IPS-15b (cell line): ENCODE measurements at regions not wholly inside any gene's neighbourhood (a gene's known extent, or its start where the extent isn't known, plus 50 kb on each side); places are given as distances from the start of the nearest gene placed in this dataset.

Experiments used
- H3K27me3 ChIP-seq: one replicate; pipeline ENCODE4 v1.6.1; 2013; ENCODE audit warnings: low read length; ENCODE audit not compliant: control insufficient read depth, insufficient read depth
- H3K36me3 ChIP-seq: one replicate; pipeline ENCODE4 v1.6.1; 2013; ENCODE audit warnings: low read length; ENCODE audit not compliant: control insufficient read depth, insufficient read depth
- H3K4me1 ChIP-seq: one replicate; pipeline ENCODE4 v1.6.1; 2013; ENCODE audit warnings: mild to moderate bottlenecking, low read length; ENCODE audit not compliant: control insufficient read depth, insufficient read depth
- H3K4me3 ChIP-seq: one replicate; pipeline ENCODE4 v1.5.1; 2013; ENCODE audit warnings: low read depth, low read length
- H3K9ac ChIP-seq: one replicate; pipeline ENCODE4 v1.6.1; 2013; ENCODE audit warnings: low read depth, mild to moderate bottlenecking, low read length
- H3K9me3 ChIP-seq: one replicate; pipeline ENCODE4 v1.6.1; 2013; ENCODE audit warnings: mild to moderate bottlenecking, low read length; ENCODE audit not compliant: control insufficient read depth, insufficient read depth

DNA sequence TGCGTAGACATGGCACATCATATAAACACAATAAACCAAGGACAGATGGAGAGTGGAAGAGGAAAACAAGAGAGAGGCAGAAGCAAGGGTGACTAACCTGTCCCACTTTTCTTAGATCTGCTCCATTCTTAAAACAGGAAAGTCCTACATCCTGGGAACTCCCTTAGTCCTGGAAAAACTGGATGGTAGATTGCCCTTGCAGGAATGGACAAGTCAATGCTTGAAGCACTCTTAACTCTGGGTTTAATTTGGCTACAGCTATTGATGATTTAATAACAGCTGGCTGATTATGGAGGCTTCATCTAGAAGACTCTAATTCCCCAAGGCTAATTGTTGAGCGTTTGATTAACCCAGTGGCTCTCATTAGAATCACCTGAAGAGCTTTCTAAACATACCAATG lies 258.8 kb downstream of the MIAT start:
- Histone ChIP-seq H3K36me3 (no peaks in the 10 kb centered on the region), H3K4me3 (no peak overlapping the region), H3K9ac (no peak overlapping the region), H3K27me3 (peaks cover 15% of the 10 kb centered on the region), H3K9me3 (no peaks in the 10 kb centered on the region), H3K4me1 (peaks cover 5% of the 10 kb centered on the region)

DNA sequence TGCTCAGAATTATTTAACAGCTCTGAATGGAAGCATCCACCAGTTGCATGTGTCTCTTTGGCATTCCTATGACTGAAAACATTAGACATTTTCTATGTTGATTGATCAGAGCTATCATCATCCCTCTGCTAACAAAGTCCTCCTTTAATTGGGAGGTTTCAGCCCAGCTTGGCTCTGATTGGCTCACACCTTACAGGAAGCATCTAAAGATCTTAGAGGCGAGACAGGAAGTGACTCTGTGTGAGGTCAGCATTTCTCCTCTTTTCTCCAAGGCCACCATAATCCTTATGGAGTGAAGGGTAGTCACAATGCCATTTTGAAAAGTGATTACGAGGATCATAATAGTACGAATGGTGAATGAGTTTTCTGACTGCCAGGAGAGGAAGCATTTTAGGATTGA lies 260.8 kb downstream of the MIAT start:
- H3K27me3 ChIP-seq: peaks cover 2% of the 10 kb centered on the region
- H3K9me3 ChIP-seq: no peaks in the 10 kb centered on the region
- H3K4me3 ChIP-seq: no peak overlapping the region
- peaks cover 7% of the 10 kb centered on the region for H3K4me1 ChIP-seq
- no peaks in the 10 kb centered on the region for H3K36me3 ChIP-seq
- no peak overlapping the region for H3K9ac ChIP-seq

DNA sequence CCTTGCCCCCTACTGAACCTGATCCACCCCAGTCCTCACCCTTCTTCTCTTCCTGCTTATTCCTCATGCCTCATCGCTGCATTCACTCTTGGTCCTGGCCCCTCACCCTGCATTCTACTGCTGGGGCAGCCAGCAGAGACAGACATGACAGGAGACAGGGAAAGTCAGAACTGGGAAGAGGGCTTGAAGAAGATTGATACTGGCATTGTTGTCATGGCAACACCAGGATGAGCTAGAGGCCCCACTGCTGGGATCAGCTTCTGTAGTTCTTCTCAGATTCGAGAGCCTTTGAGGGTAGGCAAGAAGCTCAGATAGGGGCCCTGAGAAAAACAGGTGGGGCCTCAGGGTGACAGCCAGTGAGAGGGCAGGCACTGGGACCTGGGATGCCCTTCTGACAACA lies 264.3 kb downstream of the MIAT start:
- Histone ChIP-seq H3K4me1 (peaks cover 10% of the 10 kb centered on the region), H3K27me3 (no peaks in the 10 kb centered on the region), H3K9me3 (no peaks in the 10 kb centered on the region), H3K9ac (no peak overlapping the region), H3K4me3 (no peak overlapping the region), H3K36me3 (no peaks in the 10 kb centered on the region)

DNA sequence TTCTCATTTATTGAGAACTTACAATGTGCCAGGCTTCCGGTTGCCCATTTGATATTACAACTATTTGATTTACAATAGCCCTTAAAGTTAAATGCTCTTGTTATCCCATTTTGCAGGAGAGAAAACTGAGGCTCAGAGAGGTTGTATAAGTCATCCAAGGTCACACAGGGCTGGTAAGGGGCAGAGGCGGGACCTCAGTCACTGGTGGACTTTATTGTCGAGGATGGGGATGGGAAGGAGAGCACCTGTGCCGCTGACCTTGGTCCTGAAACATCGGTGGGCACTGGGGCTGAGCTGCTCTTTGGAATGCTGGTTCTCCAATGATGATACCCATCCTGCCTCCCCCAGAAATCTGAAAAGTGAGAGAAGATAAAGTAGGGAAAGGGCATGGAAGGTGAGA lies 265.4 kb downstream of the MIAT start:
- no peaks in the 10 kb centered on the region for H3K27me3 ChIP-seq
- no peak overlapping the region for H3K4me3 ChIP-seq
- H3K9me3 ChIP-seq: no peaks in the 10 kb centered on the region
- H3K4me1 ChIP-seq: peaks cover 10% of the 10 kb centered on the region
- no peak overlapping the region for H3K9ac ChIP-seq
- H3K36me3 ChIP-seq: no peaks in the 10 kb centered on the region

DNA sequence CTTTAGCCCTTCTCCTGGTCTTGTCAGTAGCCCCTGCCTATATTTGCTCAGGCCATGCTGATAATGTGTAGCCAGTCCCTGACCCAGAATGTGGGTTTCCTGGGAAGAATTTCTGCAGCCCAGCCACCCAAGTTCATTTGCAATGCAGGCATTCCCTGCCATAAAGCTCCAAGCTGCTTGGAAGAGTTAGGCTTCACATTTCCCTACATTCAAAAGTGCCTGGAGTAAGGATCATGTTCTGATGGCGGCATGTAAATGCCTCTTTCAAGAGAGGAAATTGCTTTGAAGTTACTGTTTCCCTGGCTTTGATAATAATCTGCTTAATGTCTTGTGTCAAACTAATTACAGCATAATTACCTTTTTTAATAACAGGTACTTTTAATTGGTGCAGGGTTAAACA lies 266.1 kb downstream of the MIAT start:
- H3K9me3 ChIP-seq: no peaks in the 10 kb centered on the region
- H3K36me3 ChIP-seq: no peaks in the 10 kb centered on the region
- no peaks in the 10 kb centered on the region for H3K27me3 ChIP-seq
- H3K9ac ChIP-seq: no peak overlapping the region
- H3K4me3 ChIP-seq: no peak overlapping the region
- H3K4me1 ChIP-seq: peaks cover 10% of the 10 kb centered on the region

DNA sequence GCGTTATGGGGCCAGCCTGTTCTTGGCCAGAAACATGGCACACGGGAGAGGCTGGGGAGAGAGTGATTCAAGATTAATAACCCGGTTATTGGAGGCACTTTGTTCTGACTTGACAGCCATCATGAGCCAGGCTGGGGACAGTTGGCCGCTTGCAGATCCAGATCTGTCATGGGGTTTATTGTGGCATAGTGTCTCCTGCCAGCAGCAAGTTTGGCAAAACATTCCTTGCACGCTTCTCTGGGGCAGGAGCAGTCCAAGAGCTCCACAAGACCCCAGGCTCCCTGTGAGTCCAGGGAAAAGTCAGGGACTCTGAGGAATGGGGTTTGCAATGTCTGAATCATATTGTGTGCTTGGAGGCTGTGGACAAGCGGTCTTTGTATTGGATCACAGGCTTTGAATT lies 270.4 kb downstream of the MIAT start:
- no peaks in the 10 kb centered on the region for H3K27me3 ChIP-seq
- H3K4me3 ChIP-seq: no peak overlapping the region
- H3K9me3 ChIP-seq: no peaks in the 10 kb centered on the region
- H3K9ac ChIP-seq: no peak overlapping the region
- no peaks in the 10 kb centered on the region for H3K36me3 ChIP-seq
- peaks cover 10% of the 10 kb centered on the region for H3K4me1 ChIP-seq

DNA sequence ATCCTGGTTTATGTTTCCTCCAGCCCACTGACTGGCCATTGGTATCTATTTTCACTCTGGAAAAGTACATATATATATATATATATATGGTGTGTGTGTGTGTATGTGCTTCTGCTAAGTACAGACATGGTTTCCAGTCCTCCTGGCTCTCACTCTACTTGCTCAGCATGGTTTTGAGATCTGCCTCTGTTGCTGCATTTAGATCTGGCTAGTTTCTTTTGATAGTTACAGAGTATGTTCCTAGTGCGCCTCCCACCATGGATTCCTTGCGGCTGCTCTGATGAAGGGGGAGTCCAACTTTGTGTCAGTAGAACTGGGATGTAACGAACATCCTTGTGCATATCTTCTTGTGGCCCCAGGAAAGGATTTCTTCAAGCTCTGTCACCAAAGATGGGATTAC lies 274.1 kb downstream of the MIAT start:
- Histone ChIP-seq H3K27me3 (no peaks in the 10 kb centered on the region), H3K9me3 (no peaks in the 10 kb centered on the region), H3K36me3 (no peaks in the 10 kb centered on the region), H3K9ac (no peak overlapping the region), H3K4me3 (no peak overlapping the region), H3K4me1 (no peaks in the 10 kb centered on the region)

DNA sequence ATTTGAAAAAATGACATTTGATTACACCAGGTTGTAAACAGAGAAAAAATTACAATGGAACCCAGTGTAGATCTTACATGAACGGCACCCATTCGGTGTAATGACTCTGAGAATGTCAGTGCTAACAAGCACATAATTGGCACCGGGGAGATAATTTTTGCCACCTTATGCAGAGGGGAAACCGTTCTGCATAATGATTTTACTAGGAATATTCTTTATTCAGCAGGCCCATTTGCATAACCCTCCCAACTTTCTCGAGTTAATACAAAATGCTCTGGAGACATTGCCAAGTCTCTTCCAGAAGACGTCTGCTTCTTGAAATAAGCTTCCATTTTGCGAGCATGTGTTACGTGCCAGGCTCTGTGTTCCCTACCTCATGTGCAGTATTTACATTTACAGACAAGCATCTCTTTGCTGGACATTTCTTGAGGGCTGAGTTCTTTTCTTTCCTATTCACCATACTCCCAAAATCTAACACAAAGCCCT lies 275.8 kb downstream of the MIAT start:
- Histone ChIP-seq H3K4me1 (no peaks in the 10 kb centered on the region), H3K27me3 (no peaks in the 10 kb centered on the region), H3K36me3 (no peaks in the 10 kb centered on the region), H3K9ac (no peak overlapping the region), H3K4me3 (no peak overlapping the region), H3K9me3 (no peaks in the 10 kb centered on the region)

DNA sequence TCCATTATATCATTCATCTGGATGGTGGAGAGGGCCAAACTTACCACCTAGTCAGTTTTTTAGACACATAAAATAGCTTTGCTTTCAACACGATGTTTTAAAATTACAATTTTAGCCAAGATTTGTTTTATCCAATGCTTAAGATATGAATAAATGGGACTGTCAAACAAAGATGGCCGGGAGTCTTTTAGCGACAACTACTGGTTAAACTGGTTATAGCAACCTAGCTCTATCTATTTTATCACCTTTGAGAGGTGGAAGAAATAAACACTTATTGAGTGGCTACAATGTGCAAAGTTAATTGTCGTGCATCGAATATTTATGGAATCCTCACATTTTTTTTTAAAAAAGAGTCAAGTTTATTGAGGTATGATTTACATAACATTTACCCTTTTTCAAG lies 279.8 kb downstream of the MIAT start:
- Histone ChIP-seq H3K27me3 (no peaks in the 10 kb centered on the region), H3K4me1 (peaks cover 4% of the 10 kb centered on the region), H3K4me3 (no peak overlapping the region), H3K9me3 (no peaks in the 10 kb centered on the region), H3K9ac (no peak overlapping the region), H3K36me3 (no peaks in the 10 kb centered on the region)

DNA sequence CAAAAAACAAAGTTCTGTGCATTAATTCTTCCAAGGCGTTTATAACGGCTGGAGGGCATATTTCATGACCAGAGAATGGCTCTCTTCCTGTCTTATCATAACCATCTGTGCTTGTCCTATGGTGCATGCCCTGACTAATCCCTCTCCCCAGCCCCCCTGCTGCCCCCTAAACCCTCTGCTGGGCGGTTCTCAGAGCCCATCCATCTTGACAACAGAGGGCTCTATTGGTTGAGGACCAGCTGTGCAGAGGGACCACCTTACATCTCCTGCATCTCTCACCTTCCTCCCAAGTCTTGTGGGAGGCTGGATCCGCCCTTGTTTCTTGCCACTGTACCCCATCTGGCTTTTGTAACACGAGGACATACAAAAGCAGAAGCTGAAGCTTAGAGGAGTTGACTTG lies 282.1 kb downstream of the MIAT start:
- Histone ChIP-seq H3K4me3 (no peak overlapping the region), H3K27me3 (no peaks in the 10 kb centered on the region), H3K36me3 (no peaks in the 10 kb centered on the region), H3K9ac (no peak overlapping the region), H3K4me1 (peaks cover 13% of the 10 kb centered on the region), H3K9me3 (no peaks in the 10 kb centered on the region)

DNA sequence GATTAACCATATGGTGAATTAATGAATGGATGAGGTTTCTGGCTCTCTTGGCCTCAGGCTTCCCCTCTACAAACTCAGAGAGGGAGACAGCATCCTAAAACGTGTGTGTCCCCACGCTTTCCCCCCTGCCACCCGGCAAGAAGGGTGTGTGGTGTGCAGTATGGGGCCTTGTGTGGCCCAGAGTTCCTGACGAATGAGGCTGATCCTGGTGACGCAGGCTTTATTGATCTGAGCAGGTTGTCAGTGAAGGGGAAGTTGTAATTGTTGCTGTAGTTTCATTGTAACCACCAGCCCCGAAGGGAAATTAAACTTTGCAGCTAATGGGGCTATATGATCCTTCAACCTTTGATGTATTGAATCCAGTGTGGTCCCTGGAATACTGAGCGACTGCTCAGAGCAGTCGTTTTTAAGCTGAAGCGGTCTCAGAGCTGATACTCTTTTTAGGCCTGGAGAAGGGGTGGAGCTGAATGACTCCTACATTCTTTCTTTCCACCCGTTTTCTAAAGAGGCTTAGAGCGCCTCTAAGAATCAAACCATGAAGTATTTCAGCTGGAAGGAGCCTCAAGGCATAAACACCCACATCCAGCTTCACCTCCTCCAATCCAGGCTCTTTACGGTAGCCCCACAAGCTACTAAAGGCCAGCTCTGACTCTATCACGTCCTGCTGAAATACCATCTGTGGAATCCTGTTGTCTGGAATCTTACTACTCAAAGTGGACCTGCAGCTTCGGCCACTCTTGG lies 284.7 kb downstream of the MIAT start:
- Histone ChIP-seq H3K4me1 (peaks cover 13% of the 10 kb centered on the region), H3K9ac (no peak overlapping the region), H3K9me3 (no peaks in the 10 kb centered on the region), H3K4me3 (no peak overlapping the region), H3K27me3 (peaks cover 3% of the 10 kb centered on the region), H3K36me3 (no peaks in the 10 kb centered on the region)

DNA sequence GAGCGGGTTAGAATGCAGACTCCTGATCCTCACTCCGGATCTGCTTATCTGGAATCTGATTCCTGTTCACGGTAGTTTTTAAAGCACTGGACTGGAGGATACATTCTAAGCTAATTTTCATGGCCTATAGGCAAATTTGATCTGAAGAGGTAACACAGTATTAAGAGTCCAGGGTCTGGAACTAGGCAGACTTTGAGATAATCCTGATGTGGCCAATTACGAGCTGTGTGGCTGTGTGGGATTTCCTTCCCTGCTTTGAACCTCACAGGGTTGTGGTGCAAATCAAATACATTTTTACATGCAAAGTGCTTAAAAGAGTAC lies 285.2 kb downstream of the MIAT start:
- no peak overlapping the region for H3K4me3 ChIP-seq
- H3K36me3 ChIP-seq: no peaks in the 10 kb centered on the region
- no peaks in the 10 kb centered on the region for H3K9me3 ChIP-seq
- peaks cover 3% of the 10 kb centered on the region for H3K27me3 ChIP-seq
- H3K4me1 ChIP-seq: peaks cover 13% of the 10 kb centered on the region
- H3K9ac ChIP-seq: no peak overlapping the region
